Uterus (tissue), 3 donors: ENCODE measurements at regions not wholly inside any gene's neighbourhood (a gene's known extent, or its start where the extent isn't known, plus 50 kb on each side); places are given as distances from the start of the nearest gene placed in this dataset.

Source experiments
- DNase-seq, 2 donors: peaks; one replicate each; pipeline ENCODE4 v3.0.0-alpha.2; 2019 to 2020
- H3K27ac ChIP-seq, 2 donors: fragments of 200-600 bp; sonication (generic); 1 replicate in 1 of 2; 2 replicates in 1 of 2; pipeline ENCODE4 v1.5.1; 2016 to 2018
- H3K27me3 ChIP-seq, 2 donors: fragments of 200-600 bp; sonication (generic); one replicate each; pipeline ENCODE4 v1.5.1; 2018 to 2019; ENCODE audit warnings: control low read depth in 1 of 2
- H3K36me3 ChIP-seq, 2 donors: fragments of 200-600 bp; sonication (generic); one replicate each; pipeline ENCODE4 v1.5.1; 2019; ENCODE audit warnings: control low read depth in 1 of 2
- H3K4me1 ChIP-seq, 2 donors: fragments of 200-600 bp; sonication (generic); one replicate each; pipeline ENCODE4 v1.5.1; 2018 to 2019; ENCODE audit warnings: control low read depth in 1 of 2
- H3K4me3 ChIP-seq, 2 donors: fragments of 200-600 bp; sonication (generic); 1 replicate in 1 of 2; 2 replicates in 1 of 2; pipeline ENCODE4 v1.5.1; 2018 to 2019; ENCODE audit warnings: mild to moderate bottlenecking in 1 of 2
- H3K9me3 ChIP-seq, 2 donors: fragments of 200-600 bp; sonication (generic); one replicate each; pipeline ENCODE4 v1.5.1; 2019; ENCODE audit warnings: control low read depth in 1 of 2
- CTCF ChIP-seq, 4 experiments: fragments of 200-600 bp in 2 of 4; fragments of 450-650 bp in 2 of 4; sonication (generic) in 2 of 4; IDR thresholded peaks; one replicate each; pipeline ENCODE4 v1.5.1; 2016 to 2019; ENCODE audit warnings: antibody characterized with exemption in 4 of 4, mild to moderate bottlenecking in 2 of 4, moderate library complexity in 1 of 4
- POLR2A ChIP-seq, 2 donors: fragments of 450-650 bp; IDR thresholded peaks; one replicate each; pipeline ENCODE4 v1.6.1; 2016; ENCODE audit warnings: antibody characterized with exemption in 2 of 2, mild to moderate bottlenecking in 1 of 2, moderate library complexity in 1 of 2
- intact Hi-C: fragments of 100-400 bp; cut with DNase I; formaldehyde crosslinking; loops from one replicate; pipeline ENCODE4 v1.15.1; 2023; ENCODE audit warnings: low total_unique reads
- donor health status: DM: yes; HTN: yes; CAD: no.

DNA sequence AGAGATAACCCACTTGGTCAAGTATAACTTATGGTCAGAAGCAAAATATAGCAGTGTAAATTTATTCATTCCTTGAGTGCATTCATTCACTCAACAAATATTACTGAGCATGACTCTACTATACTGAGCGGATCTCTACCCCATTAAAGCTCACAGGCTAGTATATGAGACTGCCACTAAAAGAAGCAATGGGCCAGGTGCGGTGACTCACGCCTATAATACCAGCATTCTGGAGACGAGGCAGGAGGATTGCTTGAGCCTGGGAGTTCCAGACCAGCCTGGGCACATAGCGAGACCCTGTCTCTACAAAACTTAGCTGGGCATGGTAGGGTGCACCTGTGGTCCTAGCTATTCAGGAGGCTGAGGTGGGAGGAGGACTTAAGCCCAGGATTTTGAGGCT lies 197.6 kb upstream of the BLID start:
- TF ChIP-seq CTCF (IDR thresholded peaks at IDR 0.05) = no peak
- TF ChIP-seq POLR2A (IDR thresholded peaks at IDR 0.05) = no peak
- intact Hi-C loops = no loop called here
- Histone ChIP-seq H3K27ac (no peak overlapping the region), H3K4me1 (no peaks in the 10 kb centered on the region), H3K4me3 (no peak overlapping the region), H3K9me3 (no peaks in the 10 kb centered on the region), H3K36me3 (no peaks in the 10 kb centered on the region), H3K27me3 (no peaks in the 10 kb centered on the region)
- no peak for DNase-seq

GRCh38 chr11:122311216-122311755 lies 195.3 kb upstream of the BLID start:
- H3K27ac ChIP-seq = no peak overlapping the region
- no peak overlapping the region for H3K4me3 ChIP-seq
- intact Hi-C loops = no loop called here
- no peaks in the 10 kb centered on the region for H3K27me3 ChIP-seq
- no peak for DNase-seq
- TF ChIP-seq CTCF (IDR thresholded peaks at IDR 0.05) (no peak), POLR2A (IDR thresholded peaks at IDR 0.05) (no peak)
- no peaks in the 10 kb centered on the region for H3K4me1 ChIP-seq
- no peaks in the 10 kb centered on the region for H3K36me3 ChIP-seq
- no peaks in the 10 kb centered on the region for H3K9me3 ChIP-seq

- TF ChIP-seq POLR2A (IDR thresholded peaks at IDR 0.05) = no peak
- TF ChIP-seq CTCF (IDR thresholded peaks at IDR 0.05) = no peak
- no peaks in the 10 kb centered on the region for H3K4me1 ChIP-seq
- H3K4me3 ChIP-seq = no peak overlapping the region
- no peak overlapping the region for H3K27ac ChIP-seq
- DNase-seq = no peak
- no peaks in the 10 kb centered on the region for H3K36me3 ChIP-seq
- no peaks in the 10 kb centered on the region for H3K27me3 ChIP-seq
- intact Hi-C loops = no loop called here
- no peaks in the 10 kb centered on the region for H3K9me3 ChIP-seq
Measured at GRCh38 chr11:122310766-122311165, 194.8 kb upstream of the BLID start.

DNA sequence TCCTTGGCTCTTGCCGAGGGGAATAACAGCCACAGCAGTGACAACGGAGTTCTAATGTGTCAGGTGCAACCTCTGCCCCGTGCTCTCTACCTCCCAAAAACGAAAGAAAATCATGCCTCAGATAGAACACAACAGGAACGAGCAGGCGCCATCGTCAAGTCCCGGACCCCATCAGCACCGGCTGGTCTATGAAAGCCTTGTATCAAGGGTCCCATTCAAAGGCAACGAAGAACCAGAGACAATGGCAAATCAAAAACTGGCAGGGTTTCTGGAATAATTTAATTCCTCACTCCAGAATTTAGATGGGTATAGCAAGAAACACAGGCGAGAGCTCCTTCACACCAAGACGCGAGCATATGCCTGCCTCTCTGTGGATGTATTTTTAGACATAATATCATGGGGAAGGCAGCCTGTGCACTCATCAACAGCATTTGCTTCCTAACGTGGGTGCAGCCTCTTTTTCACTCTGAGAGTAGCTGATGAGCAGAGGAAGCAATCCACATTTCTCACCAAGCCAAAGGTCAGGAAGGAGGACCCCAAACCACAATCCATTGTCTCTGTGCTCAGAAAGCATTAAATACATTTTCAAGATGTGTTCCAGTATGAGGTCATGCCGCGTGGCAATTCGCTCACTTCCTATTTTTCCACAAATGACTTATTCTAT lies 193.4 kb upstream of the BLID start:
- peaks cover 0 to 4% of the 10 kb centered on the region in 2 donors for H3K4me1 ChIP-seq
- H3K4me3 ChIP-seq = no peak overlapping the region
- H3K27ac ChIP-seq = no peak overlapping the region
- no peak for DNase-seq
- H3K9me3 ChIP-seq = no peaks in the 10 kb centered on the region
- no peaks in the 10 kb centered on the region for H3K36me3 ChIP-seq
- intact Hi-C loops = no loop called here
- no peaks in the 10 kb centered on the region for H3K27me3 ChIP-seq
- no peak for TF ChIP-seq POLR2A (IDR thresholded peaks at IDR 0.05)
- TF ChIP-seq CTCF (IDR thresholded peaks at IDR 0.05) = no peak

DNA sequence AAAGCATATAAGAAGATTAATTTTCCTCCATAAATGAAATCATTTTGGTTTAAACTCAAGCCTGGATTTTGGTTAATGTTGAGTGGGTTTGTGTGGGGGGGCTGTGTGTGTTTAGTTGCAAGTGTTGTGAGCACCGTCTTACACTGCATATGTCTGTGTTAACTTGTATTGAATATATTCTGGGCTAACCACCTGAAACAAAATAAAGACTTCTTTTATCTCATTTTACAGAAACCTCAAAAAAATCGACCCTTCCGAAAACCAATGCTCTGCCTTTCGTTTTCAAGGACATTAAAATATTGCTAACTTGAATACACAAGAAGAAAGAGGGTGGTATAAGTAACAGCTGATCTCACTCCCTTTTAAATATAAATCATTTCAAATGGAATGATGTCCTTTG lies 192.2 kb upstream of the BLID start:
- intact Hi-C loops = no loop called here
- no peak for DNase-seq
- Histone ChIP-seq H3K36me3 (no peaks in the 10 kb centered on the region), H3K27ac (no peak overlapping the region), H3K27me3 (no peaks in the 10 kb centered on the region), H3K9me3 (no peaks in the 10 kb centered on the region), H3K4me1 (peaks cover 0 to 4% of the 10 kb centered on the region in 2 donors), H3K4me3 (no peak overlapping the region)
- TF ChIP-seq CTCF (IDR thresholded peaks at IDR 0.05) (no peak), POLR2A (IDR thresholded peaks at IDR 0.05) (no peak)
